ENCODE measurements at regions not wholly inside any gene's neighbourhood (a gene's known extent, or its start where the extent isn't known, plus 50 kb on each side); places are given as distances from the start of the nearest gene placed in this dataset.
"Not testable (repeated sequence)": the region's sequence is repeated elsewhere in the genome, so short reads cannot be mapped to it uniquely, and the experiment has no call there.

DNA sequence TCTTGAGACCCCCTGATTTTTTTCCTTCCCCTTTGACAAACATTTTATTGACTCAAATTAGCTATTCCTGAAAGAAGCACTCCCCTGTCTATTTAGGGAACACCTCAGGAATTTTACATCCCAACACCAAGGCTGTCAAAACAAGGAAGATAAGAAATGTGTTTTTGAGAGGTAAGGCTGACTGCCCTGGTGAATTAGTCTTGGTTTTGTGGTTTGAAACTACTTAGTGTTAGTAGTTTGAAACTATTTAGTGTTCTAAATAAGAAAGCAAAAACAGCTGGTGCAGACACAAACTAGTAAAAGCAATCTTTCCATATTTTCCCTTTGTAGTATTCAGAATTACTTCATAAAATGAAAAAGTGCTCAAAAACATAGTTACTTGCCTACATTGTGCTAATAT is 120.7 kb downstream of the PCSK1 start:
- no TSS peak for BruUV-seq (replicated peaks)
- H4K20me1 ChIP-seq (ENCODE audit: control insufficient read depth, insufficient read depth) = no peaks in the 10 kb centered on the region
- ChIA-PET SMC1A (ENCODE audit: uncharacterized antibody, unreplicated experiment) (no interaction called here), CTCF (no interaction called here), RAD21 (ENCODE audit: unreplicated experiment) (no interaction called here), POLR2A (no interaction called here)
- no peaks in the 10 kb centered on the region for H3K27me3 ChIP-seq (replicated peaks in 1 of 2; ENCODE audit: control insufficient read depth in 2 of 2, insufficient read depth in 2 of 2, low read length in 1 of 2)
- H3K79me2 ChIP-seq (ENCODE audit: control insufficient read depth, insufficient read depth, low read length) = no peaks in the 10 kb centered on the region
- H3K9ac ChIP-seq (ENCODE audit: control insufficient read depth, insufficient read depth, low read length) = no peak overlapping the region
- in situ Hi-C loops (cut with MboI) (no loop called here), intact Hi-C loops (cut with micrococcal nuclease; ENCODE audit: unreplicated experiment) (no loop called here)
- no peak overlapping the region; the same call in 1 of the 2 replicates for H3K4me2 ChIP-seq (ENCODE audit: control insufficient read depth, insufficient read depth)
- no peak overlapping the region for H2AFZ ChIP-seq (ENCODE audit: control insufficient read depth, low read depth, low read length)
- H3K4me1 ChIP-seq (ENCODE audit: control insufficient read depth, insufficient read depth, low read length) = peaks cover 12% of the 10 kb centered on the region
- H3K36me3 ChIP-seq (ENCODE audit: control insufficient read depth in 2 of 2, insufficient read depth in 2 of 2, low read length in 1 of 2) = no peaks in the 10 kb centered on the region
- DNase-seq (ENCODE audit: low read depth, low spot score) = no peak
- no peaks in the 10 kb centered on the region for H3K9me3 ChIP-seq (replicated peaks; ENCODE audit: control insufficient read depth, insufficient read depth, low read length)
- FAIRE-seq = no peak
- H3K4me3 ChIP-seq = no peak overlapping the region
- ATAC-seq = peak; percentile 27; the same call in 2 of the 3 replicates
- TF ChIP-seq ZNF24 (IDR thresholded peaks at IDR 0.05) (no peak), ZSCAN29 (IDR thresholded peaks at IDR 0.05) (no peak), PAX5 (IDR thresholded peaks at IDR 0.05; ENCODE audit: borderline replicate concordance, low read depth, low read length) (no peak), ZZZ3 (IDR thresholded peaks at IDR 0.05; ENCODE audit: control insufficient read depth, insufficient read length, low read depth) (no peak), HCFC1 (IDR thresholded peaks at IDR 0.05; ENCODE audit: low read length) (no peak)
- TF ChIP-seq, protein P1, sequence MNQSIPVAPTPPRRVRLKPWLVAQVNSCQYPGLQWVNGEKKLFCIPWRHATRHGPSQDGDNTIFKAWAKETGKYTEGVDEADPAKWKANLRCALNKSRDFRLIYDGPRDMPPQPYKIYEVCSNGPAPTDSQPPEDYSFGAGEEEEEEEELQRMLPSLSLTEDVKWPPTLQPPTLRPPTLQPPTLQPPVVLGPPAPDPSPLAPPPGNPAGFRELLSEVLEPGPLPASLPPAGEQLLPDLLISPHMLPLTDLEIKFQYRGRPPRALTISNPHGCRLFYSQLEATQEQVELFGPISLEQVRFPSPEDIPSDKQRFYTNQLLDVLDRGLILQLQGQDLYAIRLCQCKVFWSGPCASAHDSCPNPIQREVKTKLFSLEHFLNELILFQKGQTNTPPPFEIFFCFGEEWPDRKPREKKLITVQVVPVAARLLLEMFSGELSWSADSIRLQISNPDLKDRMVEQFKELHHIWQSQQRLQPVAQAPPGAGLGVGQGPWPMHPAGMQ (IDR thresholded peaks at IDR 0.05; ENCODE audit: borderline replicate concordance) = no peak
- no peak overlapping the region for H3K27ac ChIP-seq (ENCODE audit: control insufficient read depth, insufficient read depth)

DNA sequence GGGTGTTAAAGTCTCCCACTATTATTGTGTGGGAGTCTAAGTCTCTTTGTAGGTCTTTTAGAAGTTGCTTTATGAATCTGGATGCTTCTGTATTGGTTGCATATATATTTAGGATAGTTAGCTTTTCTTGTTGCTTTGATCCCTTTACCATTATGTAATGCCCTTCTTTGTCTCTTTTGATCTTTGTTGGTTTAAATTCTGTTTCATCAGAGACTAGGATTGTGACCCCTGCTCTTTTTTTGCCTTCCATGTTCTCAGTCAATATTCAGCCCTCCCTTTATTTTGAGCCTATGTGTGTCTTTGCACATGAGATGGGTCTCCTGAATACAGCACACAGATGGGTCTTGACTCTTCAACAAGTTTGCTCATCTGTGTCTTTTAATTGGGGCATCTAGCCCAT is 126.0 kb downstream of the PCSK1 start:
- ATAC-seq; H3K4me1 ChIP-seq (ENCODE audit: control insufficient read depth, insufficient read depth, low read length); POLR2A ChIA-PET; BruUV-seq (replicated peaks); FAIRE-seq; intact Hi-C loops (cut with micrococcal nuclease; ENCODE audit: unreplicated experiment); H3K27me3 ChIP-seq (replicated peaks in 1 of 2; ENCODE audit: control insufficient read depth in 2 of 2, insufficient read depth in 2 of 2, low read length in 1 of 2); H3K9ac ChIP-seq (ENCODE audit: control insufficient read depth, insufficient read depth, low read length); H3K27ac ChIP-seq (ENCODE audit: control insufficient read depth, insufficient read depth); H3K9me3 ChIP-seq (replicated peaks; ENCODE audit: control insufficient read depth, insufficient read depth, low read length); RAD21 ChIA-PET (ENCODE audit: unreplicated experiment); H3K79me2 ChIP-seq (ENCODE audit: control insufficient read depth, insufficient read depth, low read length); SMC1A ChIA-PET (ENCODE audit: uncharacterized antibody, unreplicated experiment); H3K4me3 ChIP-seq; H3K4me2 ChIP-seq (ENCODE audit: control insufficient read depth, insufficient read depth); in situ Hi-C loops (cut with MboI); H3K36me3 ChIP-seq (ENCODE audit: control insufficient read depth in 2 of 2, insufficient read depth in 2 of 2, low read length in 1 of 2); CTCF ChIA-PET; H4K20me1 ChIP-seq (ENCODE audit: control insufficient read depth, insufficient read depth); H2AFZ ChIP-seq (ENCODE audit: control insufficient read depth, low read depth, low read length); DNase-seq (ENCODE audit: low read depth, low spot score): not testable (repeated sequence)
